HG03558 (cell line): ENCODE measurements at regions not wholly inside any gene's neighbourhood (a gene's known extent, or its start where the extent isn't known, plus 50 kb on each side); places are given as distances from the start of the nearest gene placed in this dataset.
A peak's percentile ranks its signal among the peaks of the same experiment; 100 is the strongest.
"Not testable (repeated sequence)": the region's sequence is repeated elsewhere in the genome, so short reads cannot be mapped to it uniquely, and the experiment has no call there.

ENCODE experiments used
- ATAC-seq: cut with Tn5 transposase; IDR thresholded peaks from one replicate; pipeline ENCODE4 v1.9.1; 2021; ENCODE audit warnings: moderate number of reproducible peaks; ENCODE audit not compliant: unreplicated experiment; ENCODE audit errors: extremely low read depth

- ATAC-seq: no peak
These were observed 161.5 kb upstream of the CDKN2B start for GRCh38 chr9:22170556-22170955.

GRCh38 chr9:22170990-22171670 is 162.0 kb upstream of the CDKN2B start:
- ATAC-seq: peak; percentile 34

- ATAC-seq: no peak
These were observed 162.6 kb upstream of the CDKN2B start for GRCh38 chr9:22171691-22172090.

- ATAC-seq: no peak
These were observed 164.8 kb upstream of the CDKN2B start for GRCh38 chr9:22173908-22174307.

GRCh38 chr9:22175972-22176545 is 167.0 kb upstream of the CDKN2B start:
- ATAC-seq: no peak

- not testable (repeated sequence) for ATAC-seq
These were observed 171.9 kb upstream of the CDKN2B start for GRCh38 chr9:22181021-22181420.

GRCh38 chr9:22189471-22189870 is 180.4 kb upstream of the CDKN2B start:
- no peak for ATAC-seq

- peak; percentile 69 for ATAC-seq
These were observed 187.9 kb upstream of the CDKN2B start for GRCh38 chr9:22197000-22197399.

- no peak for ATAC-seq
These were observed 189.6 kb upstream of the CDKN2B start for GRCh38 chr9:22198681-22199080.

- no peak for ATAC-seq
These were observed 192.2 kb upstream of the CDKN2B start for GRCh38 chr9:22201256-22201655.

- ATAC-seq: no peak
These were observed 194.4 kb upstream of the CDKN2B start for GRCh38 chr9:22203371-22204138.

GRCh38 chr9:22204240-22204639 is 195.1 kb upstream of the CDKN2B start:
- no peak for ATAC-seq

- ATAC-seq: no peak
These were observed 197.7 kb upstream of the CDKN2B start for GRCh38 chr9:22206833-22207232.

GRCh38 chr9:22208846-22209585 is 199.9 kb upstream of the CDKN2B start:
- no peak for ATAC-seq

GRCh38 chr9:22210262-22210661 is 201.2 kb upstream of the CDKN2B start:
- no peak for ATAC-seq

GRCh38 chr9:22210936-22211335 is 201.8 kb upstream of the CDKN2B start:
- no peak for ATAC-seq

- ATAC-seq: no peak
These were observed 202.7 kb upstream of the CDKN2B start for GRCh38 chr9:22211588-22212360.

GRCh38 chr9:22214021-22214420 is 204.9 kb upstream of the CDKN2B start:
- ATAC-seq: no peak

- ATAC-seq: no peak
These were observed 205.5 kb upstream of the CDKN2B start for GRCh38 chr9:22214497-22215031.

- ATAC-seq: no peak
These were observed 206.4 kb upstream of the CDKN2B start for GRCh38 chr9:22215521-22215920.
